ENCODE measurements at regions not wholly inside any gene's neighbourhood (a gene's known extent, or its start where the extent isn't known, plus 50 kb on each side); places are given as distances from the start of the nearest gene placed in this dataset.

GRCh38 chr17:15891318-15891717, 53.6 kb upstream of the ADORA2B start:
- Histone ChIP-seq H3K27me3 (ENCODE audit: control insufficient read depth, insufficient read depth, low read length) (no peaks in the 10 kb centered on the region), H3K36me3 (ENCODE audit: control insufficient read depth, insufficient read depth, low read length) (no peaks in the 10 kb centered on the region), H3K9me3 (ENCODE audit: control insufficient read depth, insufficient read depth, low read depth, low read length) (no peaks in the 10 kb centered on the region), H3K4me3 (ENCODE audit: low read depth in 2 of 2, low read length in 2 of 2) (no peak overlapping the region), H3K27ac (ENCODE audit: low read length) (no peak overlapping the region), H3K4me1 (ENCODE audit: control insufficient read depth, insufficient read depth, low read length) (peaks cover 2% of the 10 kb centered on the region; the same call in 1 of the 2 replicates)
- intact Hi-C loops (cut with micrococcal nuclease; ENCODE audit: unreplicated experiment): no loop called here
- in situ Hi-C loops (cut with HindIII; ENCODE audit: low pct_unique_long_range_greater_than_20kb, low sequenced_read_pairs): no loop called here
- ATAC-seq (no peak), DNase-seq (ENCODE audit: low read depth, low spot score) (no peak)
- no peak for TF ChIP-seq POLR2AphosphoS5 (IDR thresholded peaks at IDR 0.05; ENCODE audit: low read depth, low read length)
- TF ChIP-seq TCF7L2 (IDR thresholded peaks at IDR 0.05; ENCODE audit: low read depth, low read length): no peak
- no peak for TF ChIP-seq CTCF (IDR thresholded peaks at IDR 0.05)
- TF ChIP-seq REST (IDR thresholded peaks at IDR 0.05; ENCODE audit: insufficient read depth in 1 of 2, low read depth in 2 of 2, low read length in 1 of 2): no peak
- no peak for TF ChIP-seq SIN3A (IDR thresholded peaks at IDR 0.05; ENCODE audit: borderline replicate concordance, insufficient read depth, low read depth, low read length)
- CTCF ChIA-PET: no interaction called here
- POLR2A ChIA-PET: interaction anchor here (0.6 to 1.0 kb wide), 2 partner anchors 12 to 79 kb away, joined by 3 to 4 read pairs; no protein-coding TSS in a partner anchor
- BruUV-seq (replicated peaks): no TSS peak

GRCh38 chr17:15892244-15892643, 52.7 kb upstream of the ADORA2B start:
- ATAC-seq: no peak
- ChIA-PET POLR2A (interaction anchor here (1.0 kb wide), 1 partner anchor 13 kb away, joined by 4 read pairs; no protein-coding TSS in a partner anchor), CTCF (no interaction called here)

More at GRCh38 chr17:15892244-15892643, 52.7 kb upstream of the ADORA2B start:
- no peaks in the 10 kb centered on the region for H3K27me3 ChIP-seq (ENCODE audit: control insufficient read depth, insufficient read depth, low read length)
- H3K36me3 ChIP-seq (ENCODE audit: control insufficient read depth, insufficient read depth, low read length): no peaks in the 10 kb centered on the region
- in situ Hi-C loops (cut with HindIII; ENCODE audit: low pct_unique_long_range_greater_than_20kb, low sequenced_read_pairs) (no loop called here), intact Hi-C loops (cut with micrococcal nuclease; ENCODE audit: unreplicated experiment) (no loop called here)
- TF ChIP-seq TCF7L2 (IDR thresholded peaks at IDR 0.05; ENCODE audit: low read depth, low read length) (no peak), REST (IDR thresholded peaks at IDR 0.05; ENCODE audit: insufficient read depth in 1 of 2, low read depth in 2 of 2, low read length in 1 of 2) (no peak), POLR2AphosphoS5 (IDR thresholded peaks at IDR 0.05; ENCODE audit: low read depth, low read length) (no peak), CTCF (IDR thresholded peaks at IDR 0.05) (no peak), SIN3A (IDR thresholded peaks at IDR 0.05; ENCODE audit: borderline replicate concordance, insufficient read depth, low read depth, low read length) (no peak)
- H3K9me3 ChIP-seq (ENCODE audit: control insufficient read depth, insufficient read depth, low read depth, low read length): no peaks in the 10 kb centered on the region
- peaks cover 2% of the 10 kb centered on the region; the same call in 1 of the 2 replicates for H3K4me1 ChIP-seq (ENCODE audit: control insufficient read depth, insufficient read depth, low read length)
- DNase-seq (ENCODE audit: low read depth, low spot score): no peak
- H3K4me3 ChIP-seq (ENCODE audit: low read depth in 2 of 2, low read length in 2 of 2): no peak overlapping the region
- H3K27ac ChIP-seq (ENCODE audit: low read length): no peak overlapping the region
- BruUV-seq (replicated peaks): no TSS peak
